Ishikawa (cell line): ENCODE measurements at regions not wholly inside any gene's neighbourhood (a gene's known extent, or its start where the extent isn't known, plus 50 kb on each side); places are given as distances from the start of the nearest gene placed in this dataset.

Experiments used
- CEBPB ChIP-seq: IDR thresholded peaks from 2 replicates; pipeline ENCODE4 v1.6.1; 2012
- CREB1 ChIP-seq: IDR thresholded peaks from 2 replicates; pipeline ENCODE4 v1.6.1; 2012; ENCODE audit warnings: low read depth
- EGR1 ChIP-seq: IDR thresholded peaks from 2 replicates; pipeline ENCODE4 v1.6.1; 2012
- EP300 ChIP-seq: IDR thresholded peaks from 2 replicates; pipeline ENCODE4 v1.6.1; 2012; ENCODE audit warnings: borderline replicate concordance
- FOXM1 ChIP-seq: IDR thresholded peaks from 2 replicates; pipeline ENCODE4 v1.6.1; 2012; ENCODE audit warnings: low read depth, borderline replicate concordance
- NFIC ChIP-seq: IDR thresholded peaks from 2 replicates; pipeline ENCODE4 v1.6.1; 2012
- RAD21 ChIP-seq: IDR thresholded peaks from 2 replicates; pipeline ENCODE4 v1.6.1; 2012; ENCODE audit warnings: low read depth
- TAF1 ChIP-seq: IDR thresholded peaks from 2 replicates; pipeline ENCODE4 v1.6.1; 2012; ENCODE audit warnings: low read depth, mild to moderate bottlenecking
- TCF12 ChIP-seq: IDR thresholded peaks from 2 replicates; pipeline ENCODE4 v1.6.1; 2012; ENCODE audit warnings: low read depth
- TEAD4 ChIP-seq: IDR thresholded peaks from 2 replicates; pipeline ENCODE4 v1.6.1; 2012
- YY1 ChIP-seq: IDR thresholded peaks from 2 replicates; pipeline ENCODE4 v1.6.1; 2012; ENCODE audit warnings: low read depth
- ZBTB7A ChIP-seq: IDR thresholded peaks from 2 replicates; pipeline ENCODE4 v1.6.1; 2012; ENCODE audit warnings: low read depth
- TF ChIP-seq, protein P1 (sequence below): IDR thresholded peaks from 2 replicates; pipeline ENCODE4 v1.6.1; 2012
- TF ChIP-seq, protein P2 (sequence below): IDR thresholded peaks from 2 replicates; pipeline ENCODE4 v1.6.1; 2012; ENCODE audit warnings: low read depth, mild to moderate bottlenecking
- TF ChIP-seq, protein P3 (sequence below): IDR thresholded peaks from 2 replicates; pipeline ENCODE4 v1.6.1; 2012

DNA sequence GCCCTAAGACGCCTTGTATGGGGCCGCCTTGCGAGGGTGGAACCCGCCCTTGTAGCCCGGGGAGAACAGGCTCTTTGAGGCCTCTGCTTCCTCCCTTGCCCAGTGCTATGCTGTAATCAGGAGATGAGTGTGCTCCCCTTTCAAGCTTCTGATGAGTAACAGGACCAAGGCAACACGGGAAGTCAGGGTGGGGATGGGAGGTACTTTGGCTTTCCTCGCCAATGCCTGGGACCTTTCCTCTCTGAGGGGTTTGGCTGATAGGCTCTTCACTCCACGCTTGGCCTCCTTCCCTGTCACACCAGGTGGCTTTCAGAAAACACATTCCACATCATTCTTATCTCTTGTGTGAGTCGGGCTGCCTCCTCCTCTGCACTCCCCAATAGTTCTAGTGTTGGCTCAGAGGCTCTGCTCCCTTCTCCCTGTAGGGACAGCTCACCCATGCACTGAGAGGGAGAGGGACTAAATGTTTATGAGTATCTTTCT is 223.7 kb upstream of the TRIB2 start:
- TF ChIP-seq EGR1 (no peak), YY1 (no peak), TEAD4 (no peak), CREB1 (no peak), CEBPB (no peak), EP300 (no peak), TAF1 (no peak), FOXM1 (no peak), ZBTB7A (no peak), RAD21 (no peak), NFIC (no peak), TCF12 (no peak)
- TF ChIP-seq, protein P1, sequence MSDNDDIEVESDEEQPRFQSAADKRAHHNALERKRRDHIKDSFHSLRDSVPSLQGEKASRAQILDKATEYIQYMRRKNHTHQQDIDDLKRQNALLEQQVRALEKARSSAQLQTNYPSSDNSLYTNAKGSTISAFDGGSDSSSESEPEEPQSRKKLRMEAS, result no peak
- TF ChIP-seq, protein P2, sequence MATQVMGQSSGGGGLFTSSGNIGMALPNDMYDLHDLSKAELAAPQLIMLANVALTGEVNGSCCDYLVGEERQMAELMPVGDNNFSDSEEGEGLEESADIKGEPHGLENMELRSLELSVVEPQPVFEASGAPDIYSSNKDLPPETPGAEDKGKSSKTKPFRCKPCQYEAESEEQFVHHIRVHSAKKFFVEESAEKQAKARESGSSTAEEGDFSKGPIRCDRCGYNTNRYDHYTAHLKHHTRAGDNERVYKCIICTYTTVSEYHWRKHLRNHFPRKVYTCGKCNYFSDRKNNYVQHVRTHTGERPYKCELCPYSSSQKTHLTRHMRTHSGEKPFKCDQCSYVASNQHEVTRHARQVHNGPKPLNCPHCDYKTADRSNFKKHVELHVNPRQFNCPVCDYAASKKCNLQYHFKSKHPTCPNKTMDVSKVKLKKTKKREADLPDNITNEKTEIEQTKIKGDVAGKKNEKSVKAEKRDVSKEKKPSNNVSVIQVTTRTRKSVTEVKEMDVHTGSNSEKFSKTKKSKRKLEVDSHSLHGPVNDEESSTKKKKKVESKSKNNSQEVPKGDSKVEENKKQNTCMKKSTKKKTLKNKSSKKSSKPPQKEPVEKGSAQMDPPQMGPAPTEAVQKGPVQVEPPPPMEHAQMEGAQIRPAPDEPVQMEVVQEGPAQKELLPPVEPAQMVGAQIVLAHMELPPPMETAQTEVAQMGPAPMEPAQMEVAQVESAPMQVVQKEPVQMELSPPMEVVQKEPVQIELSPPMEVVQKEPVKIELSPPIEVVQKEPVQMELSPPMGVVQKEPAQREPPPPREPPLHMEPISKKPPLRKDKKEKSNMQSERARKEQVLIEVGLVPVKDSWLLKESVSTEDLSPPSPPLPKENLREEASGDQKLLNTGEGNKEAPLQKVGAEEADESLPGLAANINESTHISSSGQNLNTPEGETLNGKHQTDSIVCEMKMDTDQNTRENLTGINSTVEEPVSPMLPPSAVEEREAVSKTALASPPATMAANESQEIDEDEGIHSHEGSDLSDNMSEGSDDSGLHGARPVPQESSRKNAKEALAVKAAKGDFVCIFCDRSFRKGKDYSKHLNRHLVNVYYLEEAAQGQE, result no peak
- TF ChIP-seq, protein P3, sequence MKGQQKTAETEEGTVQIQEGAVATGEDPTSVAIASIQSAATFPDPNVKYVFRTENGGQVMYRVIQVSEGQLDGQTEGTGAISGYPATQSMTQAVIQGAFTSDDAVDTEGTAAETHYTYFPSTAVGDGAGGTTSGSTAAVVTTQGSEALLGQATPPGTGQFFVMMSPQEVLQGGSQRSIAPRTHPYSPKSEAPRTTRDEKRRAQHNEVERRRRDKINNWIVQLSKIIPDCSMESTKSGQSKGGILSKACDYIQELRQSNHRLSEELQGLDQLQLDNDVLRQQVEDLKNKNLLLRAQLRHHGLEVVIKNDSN, result no peak

DNA sequence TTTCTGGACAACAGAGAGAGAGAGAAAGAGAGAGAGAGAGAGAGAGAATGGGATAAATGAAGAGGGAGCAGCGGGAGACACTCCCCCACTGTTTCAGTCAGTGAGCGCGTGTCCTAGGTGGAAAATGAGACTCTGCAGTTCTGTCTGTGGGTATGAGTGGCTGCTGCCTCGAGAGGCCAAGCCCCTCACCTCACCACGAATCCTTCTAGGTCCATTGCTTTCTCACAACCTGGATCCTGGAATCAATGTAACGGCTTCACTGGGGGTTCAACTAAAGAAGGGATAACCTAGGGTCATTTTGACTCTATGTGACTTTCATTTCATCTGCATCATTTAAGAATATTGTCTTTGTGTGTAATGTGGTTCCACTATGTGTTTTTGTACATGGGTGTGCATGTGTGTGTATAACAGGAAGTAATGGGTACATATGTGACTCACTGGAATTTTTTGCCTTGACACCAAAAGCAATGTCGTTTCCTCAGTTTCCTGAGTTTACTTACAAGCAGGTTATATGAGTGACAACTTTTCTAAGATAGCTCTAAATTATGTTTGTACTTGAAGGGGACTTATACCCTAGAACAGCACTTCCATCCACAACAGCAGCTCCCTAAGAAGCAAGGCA is 221.4 kb upstream of the TRIB2 start:
- no peak for TF ChIP-seq ZBTB7A
- TF ChIP-seq CREB1, result no peak
- TF ChIP-seq FOXM1, result no peak
- no peak for TF ChIP-seq TCF12
- no peak for TF ChIP-seq RAD21

DNA sequence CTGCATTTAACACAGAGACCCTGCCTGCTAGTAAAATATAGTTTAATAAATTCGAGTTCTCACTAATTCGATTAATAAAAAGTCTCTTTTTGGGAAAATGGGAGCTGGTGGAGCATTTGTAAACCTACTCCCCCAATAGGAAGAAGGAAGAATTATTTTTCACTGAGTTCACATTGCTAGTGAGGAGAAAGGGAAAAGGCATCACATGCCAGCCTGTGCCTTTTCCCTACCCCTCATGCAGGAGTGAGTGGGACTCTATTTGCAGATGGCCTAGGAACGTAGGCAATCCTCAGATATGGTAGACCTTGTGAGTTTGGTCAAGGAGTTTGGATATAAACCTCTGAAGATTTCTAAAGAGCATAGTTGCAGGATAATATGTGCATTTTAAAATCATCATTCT is 218.4 kb upstream of the TRIB2 start:
- TF ChIP-seq RAD21 (no peak), TAF1 (no peak), CREB1 (no peak), NFIC (no peak), CEBPB (no peak), TEAD4 (no peak)

DNA sequence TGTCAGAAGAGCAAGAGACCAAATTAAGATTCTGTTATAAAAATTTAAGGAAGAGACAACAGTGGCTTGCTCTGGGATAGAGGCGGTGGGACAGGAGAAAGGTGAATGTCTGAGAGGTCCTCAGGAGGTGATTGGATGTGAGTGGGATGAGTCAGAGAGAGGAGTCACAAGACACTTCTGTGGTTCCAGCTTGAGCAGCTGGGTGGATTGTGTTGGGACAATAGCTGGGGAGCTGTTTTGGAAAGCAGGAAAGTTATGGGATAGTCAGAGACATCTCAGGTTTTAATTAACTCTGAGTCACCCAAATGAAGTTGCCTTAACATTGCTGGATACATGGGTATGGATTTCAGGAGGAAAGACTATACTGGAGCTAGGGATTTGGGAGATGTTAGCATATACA is 218.0 kb upstream of the TRIB2 start:
- TF ChIP-seq NFIC (no peak), RAD21 (no peak), EP300 (no peak), FOXM1 (no peak), CREB1 (no peak), ZBTB7A (no peak), TCF12 (no peak), YY1 (no peak), CEBPB (no peak), EGR1 (no peak), TAF1 (no peak), TEAD4 (no peak)
- TF ChIP-seq, protein P2, result no peak
- TF ChIP-seq, protein P1, result no peak
- TF ChIP-seq, protein P3, result no peak

DNA sequence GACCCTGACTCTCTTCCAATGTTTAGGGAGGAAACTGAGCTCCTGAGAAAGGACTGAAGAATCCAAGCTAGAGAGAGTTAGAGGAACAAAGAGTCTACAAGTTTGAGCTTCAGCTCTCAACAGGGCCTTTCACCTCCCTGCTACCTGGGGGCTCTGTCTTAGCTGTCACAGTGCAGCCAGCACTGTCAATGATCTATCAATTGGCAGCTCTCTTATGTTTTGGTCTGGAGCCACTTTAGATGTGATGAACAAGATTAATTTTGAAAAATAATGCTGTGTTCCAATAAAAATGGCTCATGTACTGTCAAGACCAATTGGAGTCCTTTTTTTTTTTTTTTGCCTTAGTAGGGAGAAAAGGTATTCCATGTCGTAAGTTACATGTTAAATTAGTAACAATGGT is 215.8 kb upstream of the TRIB2 start:
- TF ChIP-seq CEBPB (no peak), YY1 (no peak), TCF12 (no peak), CREB1 (no peak)
- TF ChIP-seq, protein P2, result no peak
- TF ChIP-seq, protein P1, result no peak
